ENCODE measurements at regions not wholly inside any gene's neighbourhood (a gene's known extent, or its start where the extent isn't known, plus 50 kb on each side); places are given as distances from the start of the nearest gene placed in this dataset.
"Not testable (repeated sequence)": the region's sequence is repeated elsewhere in the genome, so short reads cannot be mapped to it uniquely, and the experiment has no call there.

- TF ChIP-seq CTCF, POLR2A, POLR2AphosphoS5 (IDR thresholded peaks at IDR 0.05): not testable (repeated sequence)
Measured at GRCh38 chr20:30540330-30541069, 717.0 kb upstream of the DEFB115 start.

Data from breast epithelium (tissue), 3 donors.